Neuronal stem cell (in vitro differentiated cells): ENCODE measurements at regions not wholly inside any gene's neighbourhood (a gene's known extent, or its start where the extent isn't known, plus 50 kb on each side); places are given as distances from the start of the nearest gene placed in this dataset.

Experiments used
- DNase-seq: peaks from one replicate; pipeline ENCODE4 v3.0.0-alpha.2; 2013; ENCODE audit warnings: low spot score
- H2AFZ ChIP-seq: one replicate; pipeline ENCODE4 v1.6.1; 2013; ENCODE audit warnings: mild to moderate bottlenecking, low read length, inconsistent platforms
- H2AK5ac ChIP-seq: 2 replicates; pipeline ENCODE4 v1.6.1; 2013; ENCODE audit warnings: low read depth, mild to moderate bottlenecking, inconsistent platforms, low read length, moderate library complexity, mixed read lengths
- H2BK120ac ChIP-seq: 2 replicates; pipeline ENCODE4 v1.6.1; 2013; ENCODE audit warnings: low read depth, mild to moderate bottlenecking, inconsistent platforms, low read length, moderate library complexity, mixed read lengths
- H2BK12ac ChIP-seq: one replicate; pipeline ENCODE4 v1.6.1; 2013; ENCODE audit warnings: low read length, inconsistent platforms
- H2BK15ac ChIP-seq: 2 replicates; pipeline ENCODE4 v1.6.1; 2013; ENCODE audit warnings: mild to moderate bottlenecking, low read length, inconsistent platforms, mixed read lengths
- H2BK5ac ChIP-seq: one replicate; pipeline ENCODE4 v1.6.1; 2013; ENCODE audit warnings: inconsistent platforms, mild to moderate bottlenecking, low read length, moderate library complexity
- H3K14ac ChIP-seq: one replicate; pipeline ENCODE4 v1.6.1; 2013; ENCODE audit warnings: low read length, inconsistent platforms
- H3K18ac ChIP-seq: 2 replicates; pipeline ENCODE4 v1.6.1; 2013; ENCODE audit warnings: low read length, inconsistent platforms
- H3K23ac ChIP-seq: 2 replicates; pipeline ENCODE4 v1.6.1; 2013; ENCODE audit warnings: low read depth, mild to moderate bottlenecking, mixed read lengths, low read length, inconsistent platforms; ENCODE audit not compliant: poor library complexity
- H3K27ac ChIP-seq: replicated peaks from 3 replicates; pipeline ENCODE4 v1.5.1; 2013; ENCODE audit warnings: low read length, inconsistent platforms
- H3K27me3 ChIP-seq, 3 experiments: 2 replicates each; pipeline ENCODE4 v1.6.1; 2013; ENCODE audit warnings: low read length in 3 of 3, mild to moderate bottlenecking in 2 of 3, inconsistent platforms in 1 of 3, low read depth in 1 of 3, mixed read lengths in 1 of 3, moderate library complexity in 1 of 3; ENCODE audit not compliant: control insufficient read depth in 3 of 3, insufficient read depth in 3 of 3
- H3K36me3 ChIP-seq, 2 donors: replicated peaks in 1 of 2; 2 replicates each; pipeline ENCODE4 v1.6.1; 2013; ENCODE audit warnings: low read length in 2 of 2; ENCODE audit not compliant: control insufficient read depth in 2 of 2, insufficient read depth in 2 of 2
- H3K4ac ChIP-seq: 2 replicates; pipeline ENCODE4 v1.6.1; 2013; ENCODE audit warnings: inconsistent platforms, mild to moderate bottlenecking, low read length, moderate library complexity
- H3K4me1 ChIP-seq, 2 donors: 1 replicate in 1 of 2; 2 replicates in 1 of 2; pipeline ENCODE4 v1.6.1; 2013; ENCODE audit warnings: low read length in 2 of 2, low read depth in 1 of 2; ENCODE audit not compliant: control insufficient read depth in 2 of 2, insufficient read depth in 1 of 2
- H3K4me2 ChIP-seq: one replicate; pipeline ENCODE4 v1.6.1; 2013; ENCODE audit warnings: mild to moderate bottlenecking, low read length, inconsistent platforms; ENCODE audit not compliant: insufficient read depth, poor library complexity, severe bottlenecking
- H3K4me3 ChIP-seq, 2 donors: 2 replicates each; pipeline ENCODE4 v1.5.1; 2013; ENCODE audit warnings: low read length in 2 of 2, mild to moderate bottlenecking in 2 of 2, inconsistent platforms in 1 of 2, moderate library complexity in 1 of 2
- H3K79me1 ChIP-seq: one replicate; pipeline ENCODE4 v1.6.1; 2013; ENCODE audit warnings: low read depth, mild to moderate bottlenecking, inconsistent platforms, low read length, moderate library complexity
- H3K9ac ChIP-seq: one replicate; pipeline ENCODE4 v1.6.1; 2013; ENCODE audit warnings: mild to moderate bottlenecking, low read depth, low read length, inconsistent platforms; ENCODE audit not compliant: poor library complexity
- H3K9me3 ChIP-seq, 2 donors: replicated peaks in 1 of 2; 2 replicates each; pipeline versions ENCODE3 to v1.6.1; 2013; ENCODE audit warnings: low read length in 2 of 2, mild to moderate bottlenecking in 2 of 2, inconsistent platforms in 1 of 2, low read depth in 1 of 2, mixed read lengths in 1 of 2, moderate library complexity in 1 of 2; ENCODE audit not compliant: control insufficient read depth in 2 of 2, insufficient read depth in 1 of 2
- H4K8ac ChIP-seq: one replicate; pipeline ENCODE4 v1.6.1; 2013; ENCODE audit warnings: low read depth, mild to moderate bottlenecking, inconsistent platforms, low read length, moderate library complexity
- H4K91ac ChIP-seq: one replicate; pipeline ENCODE4 v1.6.1; 2013; ENCODE audit warnings: low read length, low read depth, mild to moderate bottlenecking, inconsistent platforms; ENCODE audit not compliant: poor library complexity
- WGBS, 2 donors: extraction: QIAGEN DNeasy Blood & Tissue Kit; methylation state at CpG; one replicate each; pipeline ENCODE4 v1.1.7; 2013; ENCODE audit warnings: missing lambda C conversion rate in 2 of 2, mixed read lengths in 1 of 2; ENCODE audit not compliant: insufficient read length in 2 of 2, insufficient replicate concordance in 1 of 2; ENCODE audit errors: extremely low coverage in 2 of 2; 5-methylcytosine and 5-hydroxymethylcytosine counted together

DNA sequence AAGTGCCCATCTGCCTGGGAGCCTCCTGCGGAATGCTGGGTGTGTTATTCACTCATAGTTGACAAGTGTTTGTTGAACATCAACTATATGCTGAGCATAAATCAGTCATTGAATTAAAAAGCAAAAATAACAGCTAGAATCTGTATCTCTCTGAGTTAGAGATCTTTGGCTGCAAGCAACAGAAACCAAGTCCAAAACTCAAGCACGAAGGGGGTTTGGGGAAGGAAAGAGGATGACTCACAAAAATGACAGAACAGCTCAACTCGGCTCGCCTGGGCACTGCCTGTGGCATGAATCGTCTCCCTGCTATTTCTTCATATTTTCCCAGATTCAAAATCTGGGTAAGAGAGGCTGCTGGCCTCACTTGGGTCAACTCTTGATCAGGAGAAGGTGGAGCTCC, 72.6 kb upstream of the NCOR2 start:
- Histone ChIP-seq H3K14ac (no peak overlapping the region), H3K9ac (no peak overlapping the region), H3K27ac (no peak overlapping the region), H3K79me1 (no peaks in the 10 kb centered on the region), H2BK120ac (no peak overlapping the region), H3K4me1 (peaks cover 1 to 2% of the 10 kb centered on the region in 2 donors), H3K4me3 (no peak overlapping the region), H3K4me2 (no peak overlapping the region), H2AFZ (no peak overlapping the region), H2AK5ac (no peak overlapping the region), H3K27me3 (peaks cover 0 to 22% (median 0%) of the 10 kb centered on the region in 3 experiments), H2BK15ac (no peak overlapping the region), H3K36me3 (no peaks in the 10 kb centered on the region), H3K4ac (no peak overlapping the region), H2BK5ac (no peak overlapping the region), H3K9me3 (no peaks in the 10 kb centered on the region), H3K23ac (no peak overlapping the region), H3K18ac (no peak overlapping the region), H4K8ac (no peak overlapping the region), H4K91ac (no peak overlapping the region), H2BK12ac (no peak overlapping the region)
- DNase-seq, result no peak
- WGBS, 2 donors, result no CpG with 5 or more reads among the region's 5 CpGs

- Histone ChIP-seq H3K27me3 (peaks cover 0 to 20% (median 0%) of the 10 kb centered on the region in 3 experiments), H2BK15ac (no peak overlapping the region), H3K4me1 (peaks cover 1 to 2% of the 10 kb centered on the region in 2 donors), H3K9me3 (no peaks in the 10 kb centered on the region), H3K23ac (no peak overlapping the region), H4K8ac (no peak overlapping the region), H3K9ac (no peak overlapping the region), H3K79me1 (no peaks in the 10 kb centered on the region), H2AFZ (no peak overlapping the region), H2BK120ac (no peak overlapping the region), H3K14ac (no peak overlapping the region), H3K4me2 (no peak overlapping the region), H4K91ac (no peak overlapping the region), H3K4ac (no peak overlapping the region), H2AK5ac (no peak overlapping the region), H3K4me3 (no peak overlapping the region), H2BK12ac (no peak overlapping the region), H2BK5ac (no peak overlapping the region), H3K36me3 (no peaks in the 10 kb centered on the region), H3K18ac (no peak overlapping the region), H3K27ac (no peak overlapping the region)
- no peak for DNase-seq
- WGBS, 2 donors, result no CpG with 5 or more reads among the region's 6 CpGs
These were observed 71.9 kb upstream of the NCOR2 start for GRCh38 chr12:124639122-124639806.

DNA sequence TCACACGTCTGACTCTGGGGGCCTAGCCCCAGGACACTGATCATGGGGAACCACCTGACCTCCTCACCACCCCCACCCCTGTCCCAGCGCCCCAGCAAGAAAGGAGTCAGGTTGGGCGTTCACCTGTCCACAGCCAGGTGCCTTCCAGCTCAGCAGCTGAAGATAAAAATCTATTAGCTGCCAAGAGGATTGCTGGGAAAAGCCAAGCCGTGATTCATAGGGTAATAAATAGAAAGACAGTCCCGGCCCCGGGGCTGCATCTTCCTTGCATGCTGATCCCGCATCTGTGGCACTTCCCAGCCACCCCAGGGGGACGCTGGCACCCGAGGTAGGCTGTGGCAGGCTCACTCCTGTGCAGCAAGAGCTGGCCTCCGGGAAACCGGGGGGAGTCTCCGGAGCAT, 70.2 kb upstream of the NCOR2 start:
- no CpG with 5 or more reads among the region's 12 CpGs for WGBS, 2 donors
- Histone ChIP-seq H3K27me3 (peaks cover 0 to 12% (median 0%) of the 10 kb centered on the region in 3 experiments), H3K9ac (no peak overlapping the region), H3K27ac (no peak overlapping the region), H3K4me2 (no peak overlapping the region), H4K91ac (no peak overlapping the region), H4K8ac (no peak overlapping the region), H2AK5ac (peak overlapping the region; percentile 18), H2AFZ (no peak overlapping the region), H2BK15ac (no peak overlapping the region), H3K79me1 (no peaks in the 10 kb centered on the region), H3K4me1 (peaks cover 2% of the 10 kb centered on the region in 2 donors), H3K4ac (no peak overlapping the region), H2BK120ac (no peak overlapping the region), H2BK12ac (no peak overlapping the region), H3K4me3 (no peak overlapping the region), H3K23ac (no peak overlapping the region), H3K18ac (peak overlapping the region; percentile 65), H2BK5ac (no peak overlapping the region), H3K14ac (no peak overlapping the region), H3K36me3 (no peaks in the 10 kb centered on the region), H3K9me3 (no peaks in the 10 kb centered on the region)
- DNase-seq, result no peak

GRCh38 chr12:124637163-124637562, 69.8 kb upstream of the NCOR2 start:
- H3K27me3 ChIP-seq, result peaks cover 0 to 12% (median 0%) of the 10 kb centered on the region in 3 experiments
- no CpG with 5 or more reads among the region's 4 CpGs for WGBS, 2 donors

More at GRCh38 chr12:124637163-124637562, 69.8 kb upstream of the NCOR2 start:
- no peak overlapping the region for H3K4me2 ChIP-seq
- H3K14ac ChIP-seq, result no peak overlapping the region
- H2BK120ac ChIP-seq, result no peak overlapping the region
- no peak overlapping the region for H3K18ac ChIP-seq
- no peak overlapping the region for H3K4ac ChIP-seq
- H3K27ac ChIP-seq, result no peak overlapping the region
- no peaks in the 10 kb centered on the region for H3K36me3 ChIP-seq
- no peaks in the 10 kb centered on the region for H3K9me3 ChIP-seq
- H2AK5ac ChIP-seq, result peak overlapping the region; percentile 18
- H4K8ac ChIP-seq, result no peak overlapping the region
- no peak overlapping the region for H2BK12ac ChIP-seq
- no peak overlapping the region for H4K91ac ChIP-seq
- no peak for DNase-seq
- no peak overlapping the region for H2BK5ac ChIP-seq
- H3K9ac ChIP-seq, result no peak overlapping the region
- no peak overlapping the region for H3K4me3 ChIP-seq
- H3K79me1 ChIP-seq, result no peaks in the 10 kb centered on the region
- H3K23ac ChIP-seq, result no peak overlapping the region
- no peak overlapping the region for H2AFZ ChIP-seq
- no peak overlapping the region for H2BK15ac ChIP-seq
- H3K4me1 ChIP-seq, result peaks cover 2 to 6% of the 10 kb centered on the region in 2 donors
